ENCODE measurements at regions not wholly inside any gene's neighbourhood (a gene's known extent, or its start where the extent isn't known, plus 50 kb on each side); places are given as distances from the start of the nearest gene placed in this dataset.

DNA sequence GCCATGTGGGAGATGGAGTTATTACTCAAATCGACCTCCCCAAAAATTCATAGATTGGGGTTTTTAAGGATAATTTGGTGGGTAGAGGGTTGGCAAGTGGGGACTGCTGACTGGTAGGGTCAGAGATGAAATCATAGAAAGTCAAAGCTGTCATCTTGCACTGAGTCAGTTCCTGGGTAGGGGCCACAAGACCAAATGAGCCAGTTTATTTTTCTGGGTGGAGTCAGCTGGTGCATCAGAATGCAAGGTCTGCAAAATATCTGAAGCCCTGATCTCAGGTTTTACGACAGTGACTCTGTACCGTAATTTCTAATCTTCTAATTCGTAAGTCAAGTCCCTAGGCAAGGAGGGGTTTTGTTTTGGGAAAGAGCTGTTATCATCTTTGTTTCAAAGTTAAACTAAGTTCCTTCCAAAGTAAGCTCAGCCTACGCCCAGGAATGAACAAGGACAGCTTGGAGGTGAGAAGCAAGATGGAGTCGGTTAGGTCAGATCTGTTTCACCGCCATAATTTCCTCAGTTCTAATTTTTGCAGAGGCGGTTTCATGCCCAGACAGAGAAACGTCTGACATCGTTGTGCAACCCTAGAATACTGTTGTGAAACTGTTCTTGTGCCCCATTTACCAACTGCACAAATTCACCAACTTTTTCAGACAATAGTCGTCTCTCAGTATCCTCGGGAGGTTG lies 104.5 kb upstream of the SFSWAP start:
- in situ Hi-C loops (cut with MboI; ENCODE audit: low sequenced_read_pairs): no loop called here

- in situ Hi-C loops (cut with MboI; ENCODE audit: low sequenced_read_pairs): no loop called here
Observed at GRCh38 chr12:131607658-131608447, 103.0 kb upstream of the SFSWAP start.

GRCh38 chr12:131608740-131609690 lies 101.9 kb upstream of the SFSWAP start:
- in situ Hi-C loops (cut with MboI; ENCODE audit: low sequenced_read_pairs): no loop called here

DNA sequence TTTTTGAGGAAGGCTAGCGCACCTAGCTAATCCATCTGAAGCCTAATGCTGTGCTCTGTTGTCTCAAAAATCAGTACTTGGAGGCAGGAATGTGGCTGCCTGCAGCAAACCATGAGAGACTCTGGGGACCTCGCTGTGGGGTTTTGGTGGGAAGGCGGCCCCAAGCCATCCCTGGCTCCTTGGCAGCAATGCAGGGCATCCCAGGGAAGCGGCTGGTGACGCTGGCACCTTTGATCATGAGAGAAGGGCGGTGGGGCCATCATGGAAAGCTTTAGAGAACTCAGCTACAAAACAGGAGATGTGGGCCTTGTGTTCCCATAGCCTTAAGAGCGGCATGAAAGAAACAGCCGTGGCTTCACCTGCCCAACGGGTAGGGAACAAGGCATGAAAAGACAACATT lies 101.1 kb upstream of the SFSWAP start:
- in situ Hi-C loops (cut with MboI; ENCODE audit: low sequenced_read_pairs): no loop called here

DNA sequence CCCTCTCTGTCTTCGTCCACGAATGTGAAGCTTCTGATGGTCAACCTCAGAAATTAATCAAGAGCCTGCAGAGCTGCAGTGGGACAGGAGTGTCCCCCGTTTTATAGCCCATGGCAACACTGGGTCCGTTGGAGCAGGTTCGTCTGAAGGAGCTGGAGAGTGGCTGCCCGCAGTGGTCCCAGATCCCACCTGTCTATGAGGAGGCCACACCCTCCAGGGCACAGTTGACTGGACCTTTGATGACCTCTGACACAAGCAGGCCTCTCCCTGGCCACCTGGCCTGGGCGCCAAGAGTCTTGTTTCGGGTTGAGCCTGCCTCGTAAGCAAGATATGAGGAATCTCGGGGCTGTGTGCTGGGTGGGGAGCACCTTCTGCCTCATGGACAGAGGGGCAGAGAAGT lies 100.7 kb upstream of the SFSWAP start:
- in situ Hi-C loops (cut with MboI; ENCODE audit: low sequenced_read_pairs): no loop called here

- in situ Hi-C loops (cut with MboI; ENCODE audit: low sequenced_read_pairs): no loop called here
Observed at GRCh38 chr12:131610891-131611290, 100.0 kb upstream of the SFSWAP start.

DNA sequence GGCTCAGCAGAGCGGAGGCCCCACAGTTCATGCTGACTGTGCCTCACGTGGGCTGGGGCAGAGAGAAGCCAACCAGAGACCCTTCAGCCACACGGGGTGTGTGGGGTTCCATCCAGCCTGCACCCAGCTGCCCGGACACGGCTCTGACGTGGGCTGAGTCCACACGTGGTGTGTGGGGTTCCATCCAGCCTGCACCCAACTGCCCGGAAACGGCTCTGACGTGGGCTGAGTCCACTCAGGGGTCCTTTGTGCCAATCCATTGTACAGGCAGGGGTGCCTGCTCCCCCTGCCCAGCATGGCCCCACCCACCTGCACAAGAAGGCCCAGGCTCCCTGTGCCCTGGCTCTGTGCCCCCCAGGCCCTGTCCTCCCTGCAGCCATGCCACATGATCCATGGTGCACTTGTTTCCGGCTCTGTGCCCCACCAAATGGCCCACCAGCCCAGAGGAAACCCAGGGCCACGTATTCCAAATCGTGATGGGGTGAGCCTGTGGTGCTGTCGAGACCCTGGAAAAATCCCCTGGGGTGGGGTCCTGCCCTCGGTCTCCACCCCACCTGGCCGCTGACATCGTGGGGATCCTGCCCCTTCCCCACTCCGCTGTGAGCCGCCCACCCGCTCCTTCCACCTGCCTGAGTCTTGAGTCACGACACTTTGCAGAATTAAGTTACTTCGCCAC lies 99.3 kb upstream of the SFSWAP start:
- in situ Hi-C loops (cut with MboI; ENCODE audit: low sequenced_read_pairs): no loop called here

DNA sequence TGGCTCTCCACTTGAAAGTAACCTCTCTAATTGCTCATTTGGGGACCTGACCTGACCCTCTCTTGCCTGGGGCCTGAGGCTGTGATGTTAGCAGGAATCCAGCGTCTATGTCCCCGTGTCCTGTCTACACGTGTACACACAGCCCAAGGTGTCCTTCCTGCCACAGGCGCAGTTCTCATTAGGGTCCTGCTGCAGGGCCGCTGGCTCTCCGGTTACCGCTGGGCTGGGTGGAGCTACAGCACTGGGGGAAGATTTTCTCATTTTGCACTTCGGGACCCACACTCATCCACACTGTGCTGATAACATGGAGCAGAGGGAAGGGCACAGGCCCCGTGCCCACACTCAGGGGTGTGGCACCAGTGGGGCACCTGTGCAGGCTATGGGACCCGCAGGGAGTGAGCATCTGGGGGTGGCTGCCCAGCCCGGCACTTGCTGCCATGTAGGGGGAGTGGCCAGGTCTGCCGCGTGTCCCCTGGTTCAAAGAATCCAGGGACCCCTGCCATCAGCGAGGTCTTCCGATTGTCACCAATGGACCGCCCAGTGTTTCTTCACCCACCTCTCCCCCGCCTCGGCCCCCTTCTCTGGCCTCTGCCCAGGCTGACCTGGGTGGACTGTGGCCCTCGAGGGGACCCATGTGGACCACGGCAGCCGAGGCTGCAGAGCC lies 98.7 kb upstream of the SFSWAP start:
- in situ Hi-C loops (cut with MboI; ENCODE audit: low sequenced_read_pairs): no loop called here

DNA sequence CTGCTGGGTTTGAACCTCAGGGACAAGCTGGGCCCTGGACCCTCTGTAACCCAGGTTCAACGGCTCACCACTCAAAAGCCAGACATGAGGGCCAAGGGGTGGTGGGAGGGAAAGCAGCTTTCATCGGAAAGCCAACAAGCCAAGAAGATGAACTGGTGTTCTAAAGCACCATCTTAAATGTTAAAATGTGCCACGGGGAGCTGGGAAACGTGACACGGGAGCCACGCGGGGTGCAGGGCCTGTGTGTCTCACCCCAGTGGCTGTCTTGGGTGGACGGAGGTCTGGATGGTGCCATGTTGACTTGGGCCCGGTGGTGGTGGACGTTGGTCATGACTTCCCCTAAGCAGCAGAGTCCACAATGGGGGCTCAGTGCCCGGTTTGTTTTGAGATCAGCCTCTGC lies 97.7 kb upstream of the SFSWAP start:
- in situ Hi-C loops (cut with MboI; ENCODE audit: low sequenced_read_pairs): no loop called here

GRCh38 chr12:131613678-131614077 lies 97.2 kb upstream of the SFSWAP start:
- in situ Hi-C loops (cut with MboI; ENCODE audit: low sequenced_read_pairs): no loop called here

DNA sequence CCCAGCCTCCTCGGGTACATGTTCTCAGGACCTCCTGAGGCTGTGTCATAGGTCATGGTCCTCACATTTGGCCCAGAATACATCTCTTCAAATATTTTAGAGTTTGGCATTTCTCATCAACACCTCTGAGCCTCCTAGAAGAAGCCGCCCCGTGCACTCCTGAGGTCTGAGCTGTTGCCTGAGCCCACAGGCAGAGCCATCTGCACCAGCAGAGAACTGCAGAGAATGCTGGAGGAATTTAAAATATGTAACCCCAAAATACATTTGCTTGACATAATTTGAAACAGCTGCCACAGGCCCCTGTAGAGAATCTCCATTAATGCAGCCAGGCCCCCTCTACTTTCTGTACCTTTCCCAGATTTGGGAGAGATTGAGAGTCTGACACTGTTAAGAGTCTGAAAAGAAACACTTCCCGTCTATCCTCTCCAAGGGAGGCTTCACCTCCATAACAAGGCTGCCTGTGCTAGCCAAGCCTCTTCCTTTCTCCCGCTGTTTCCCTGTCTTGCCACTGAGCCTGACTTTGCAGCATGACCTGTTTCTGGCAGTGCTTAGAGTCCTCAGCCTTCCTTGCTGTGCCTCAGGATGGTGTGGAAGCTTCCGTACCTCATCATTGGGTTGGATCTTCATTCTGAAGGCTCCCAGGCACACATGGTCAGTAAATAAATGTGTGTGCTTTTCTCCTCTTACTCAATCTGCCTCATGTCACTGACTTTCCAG lies 95.4 kb upstream of the SFSWAP start:
- in situ Hi-C loops (cut with MboI; ENCODE audit: low sequenced_read_pairs): no loop called here

GRCh38 chr12:131616043-131616700 lies 94.7 kb upstream of the SFSWAP start:
- in situ Hi-C loops (cut with MboI; ENCODE audit: low sequenced_read_pairs): no loop called here

DNA sequence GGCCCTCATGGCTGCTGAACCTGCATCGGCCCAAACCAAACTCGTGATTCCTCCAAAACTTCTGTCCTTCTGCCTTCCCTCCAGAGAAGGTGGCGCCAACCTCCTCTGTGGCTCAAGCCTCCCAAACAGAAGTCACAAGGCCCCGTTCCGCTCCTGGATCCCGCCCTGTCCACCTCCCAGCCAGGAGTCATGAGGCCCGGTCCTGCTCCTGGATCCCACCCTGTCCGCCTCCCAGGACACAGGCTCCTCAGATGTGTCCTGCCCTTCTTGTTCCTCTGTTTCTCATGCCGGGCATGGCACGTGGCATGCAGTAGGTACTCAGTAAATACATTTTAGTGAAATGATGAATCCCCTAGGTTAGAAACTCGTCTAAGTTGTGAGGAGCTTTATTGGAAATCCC lies 94.2 kb upstream of the SFSWAP start:
- in situ Hi-C loops (cut with MboI; ENCODE audit: low sequenced_read_pairs): no loop called here

DNA sequence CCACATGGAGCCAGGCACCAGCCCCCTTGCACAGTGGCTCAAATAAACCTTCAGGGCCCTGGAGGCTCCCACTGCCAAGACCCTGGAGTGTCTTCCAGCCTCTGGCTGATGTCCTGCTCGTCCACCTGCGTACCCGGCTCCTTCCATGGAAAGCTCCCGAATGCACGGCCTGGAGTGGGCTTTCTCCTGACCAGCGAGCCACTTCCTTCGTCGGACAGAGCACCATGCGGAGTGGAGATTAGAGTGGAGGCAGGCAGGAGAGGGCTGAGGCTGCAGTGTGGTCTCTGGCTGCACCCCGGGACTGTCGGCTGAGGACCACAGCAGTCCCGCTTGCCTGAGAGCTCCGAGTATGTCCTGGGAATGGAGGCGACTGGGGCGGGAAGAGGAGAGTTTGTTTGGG lies 93.7 kb upstream of the SFSWAP start:
- in situ Hi-C loops (cut with MboI; ENCODE audit: low sequenced_read_pairs): no loop called here

DNA sequence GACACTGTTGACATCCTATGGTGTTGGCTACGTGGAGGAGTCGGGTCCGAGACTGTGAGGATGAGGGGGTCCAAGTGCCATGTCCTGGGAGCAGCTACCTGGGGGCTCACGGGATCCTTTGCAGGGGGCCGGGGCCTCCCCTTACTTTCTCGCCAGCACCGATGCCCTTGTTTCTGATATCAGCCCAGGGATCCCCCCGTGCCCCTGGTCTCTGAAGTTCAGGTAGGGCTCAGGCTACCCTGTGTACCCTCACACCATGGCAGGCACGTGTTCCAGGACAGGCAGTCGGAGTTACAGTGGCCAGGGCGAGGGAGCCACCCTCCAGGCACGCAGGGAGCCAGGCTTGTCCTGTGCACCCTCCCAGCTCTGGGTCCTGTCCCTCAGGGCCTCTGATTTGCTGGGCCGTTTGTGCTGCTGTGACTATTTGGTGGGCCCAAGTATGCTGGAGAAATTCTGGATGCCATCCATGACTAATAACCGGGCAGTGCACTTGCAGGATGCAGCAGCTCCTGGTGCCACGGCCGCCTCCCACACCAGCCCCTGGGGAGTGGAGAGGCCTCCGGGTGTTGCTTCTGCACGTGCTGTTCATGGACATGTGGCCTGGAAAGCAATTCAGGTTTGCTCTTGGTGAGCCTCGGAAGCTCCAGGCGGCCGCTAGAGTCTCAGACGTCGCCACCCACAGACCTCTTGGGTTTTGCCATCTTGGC lies 93.1 kb upstream of the SFSWAP start:
- in situ Hi-C loops (cut with MboI; ENCODE audit: low sequenced_read_pairs): no loop called here

DNA sequence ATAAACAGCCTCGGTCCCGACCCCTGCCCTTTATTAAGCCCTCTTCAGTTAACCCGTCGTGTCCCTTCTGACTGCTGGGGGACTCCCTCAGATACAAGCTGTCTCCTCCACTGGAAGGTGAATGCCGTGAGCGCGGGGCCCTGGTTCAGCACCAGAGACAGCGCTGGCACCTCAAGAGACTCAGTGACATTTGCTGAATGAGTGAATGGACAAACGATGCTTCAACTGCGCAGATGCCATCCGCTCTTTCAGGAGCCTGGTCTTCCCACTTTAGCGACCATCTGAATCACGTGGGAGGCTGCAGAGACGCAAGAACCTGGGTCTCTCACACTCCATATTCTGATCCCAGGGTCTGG lies 92.6 kb upstream of the SFSWAP start:
- in situ Hi-C loops (cut with MboI; ENCODE audit: low sequenced_read_pairs): no loop called here

GRCh38 chr12:131618701-131619100 lies 92.2 kb upstream of the SFSWAP start:
- in situ Hi-C loops (cut with MboI; ENCODE audit: low sequenced_read_pairs): no loop called here

DNA sequence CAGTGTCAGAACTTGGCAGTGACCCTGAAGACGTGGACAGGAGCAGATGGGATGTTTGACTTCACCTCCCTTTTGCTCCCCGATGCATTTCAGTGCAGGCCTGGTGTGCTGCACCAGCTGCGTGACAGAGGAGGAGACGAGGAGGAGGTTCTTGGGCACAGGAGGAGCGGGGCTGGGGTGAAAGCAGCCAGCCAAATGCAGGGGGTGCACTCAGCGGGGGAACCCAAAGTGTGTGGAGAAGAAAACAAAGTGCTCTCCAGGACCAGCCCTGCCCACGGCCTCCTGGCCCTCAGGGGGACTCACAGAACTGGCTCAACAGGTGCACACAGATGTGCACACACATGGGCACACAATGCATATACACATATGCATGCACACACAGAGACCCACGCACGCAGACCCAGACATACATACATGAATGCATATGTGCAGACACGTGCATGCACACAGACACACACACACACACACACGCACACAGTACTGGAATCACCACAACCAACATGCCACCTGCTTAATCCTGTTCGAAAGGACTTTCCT lies 91.7 kb upstream of the SFSWAP start:
- in situ Hi-C loops (cut with MboI; ENCODE audit: low sequenced_read_pairs): no loop called here

Data from HL-60/S4 treated with phorbol 12-myristate 13-acetate at 8.2 ng/mL for 4 days and 3 days (cell line).